PC-9 (cell line): ENCODE measurements at regions not wholly inside any gene's neighbourhood (a gene's known extent, or its start where the extent isn't known, plus 50 kb on each side); places are given as distances from the start of the nearest gene placed in this dataset.

Experiments
- CTCF ChIP-seq: fragments of 200-600 bp; sonication (generic); conservative IDR thresholded peaks from 2 replicates; pipeline ENCODE4 v1.6.1; 2017; ENCODE audit warnings: mixed run types, antibody characterized with exemption, mild to moderate bottlenecking, moderate library complexity
- EZH2 ChIP-seq: fragments of 200-600 bp; sonication (generic); IDR thresholded peaks from 2 replicates; pipeline ENCODE4 v1.8.0; 2017; ENCODE audit warnings: antibody characterized with exemption, low read depth

GRCh38 chr5:2263763-2264162 lies 381.0 kb upstream of the IRX4 start:
- TF ChIP-seq CTCF (no peak), EZH2 (no peak)
